Activated naive CD4-positive, alpha-beta T cell treated with anti-CD3 and anti-CD28 coated beads, Interleukin-2, amount 10 ng/mL, durations not matched to agents 7 days and 5 days (primary cell): ENCODE measurements at regions not wholly inside any gene's neighbourhood (a gene's known extent, or its start where the extent isn't known, plus 50 kb on each side); places are given as distances from the start of the nearest gene placed in this dataset.
"Not testable (repeated sequence)": the region's sequence is repeated elsewhere in the genome, so short reads cannot be mapped to it uniquely, and the experiment has no call there.

Experiments used
- CTCF ChIA-PET: fragments of 350-600 bp; sonication (Branson Sonifier 250); formaldehyde crosslinking; loops from one replicate; lab custom pipeline; 2021; ENCODE audit warnings: antibody characterized with exemption; lab: Charles Lee
- DNase-seq: peaks from one replicate; pipeline ENCODE4 v3.0.0-alpha.2; 2020
- H3K27ac Mint-ChIP-seq: one replicate; pipeline ENCODE4 v1.8.0; 2021; ENCODE audit warnings: mild to moderate bottlenecking, moderate library complexity, mixed read lengths
- H3K27me3 Mint-ChIP-seq: one replicate; pipeline ENCODE4 v1.8.0; 2021; ENCODE audit warnings: mild to moderate bottlenecking, mixed read lengths
- H3K36me3 Mint-ChIP-seq: one replicate; pipeline ENCODE4 v1.8.0; 2021; ENCODE audit warnings: mixed read lengths
- H3K4me1 Mint-ChIP-seq: one replicate; pipeline ENCODE4 v1.8.0; 2021; ENCODE audit warnings: mixed read lengths
- H3K4me3 Mint-ChIP-seq: one replicate; pipeline ENCODE4 v1.8.0; 2021; ENCODE audit warnings: mild to moderate bottlenecking, moderate library complexity, mixed read lengths
- H3K9me3 Mint-ChIP-seq: one replicate; pipeline ENCODE4 v1.8.0; 2021; ENCODE audit warnings: mixed read lengths

GRCh38 chr11:81839976-81840375 lies 893.7 kb downstream of the FAM181B start:
- no peak for DNase-seq
- Mint-ChIP-seq H3K36me3 (no peaks in the 10 kb centered on the region), H3K27me3 (no peaks in the 10 kb centered on the region), H3K4me1 (no peaks in the 10 kb centered on the region), H3K27ac (no peak overlapping the region), H3K4me3 (no peak overlapping the region), H3K9me3 (peaks cover 1% of the 10 kb centered on the region)
- CTCF ChIA-PET: no interaction called here

- DNase-seq: no peak
- Mint-ChIP-seq H3K4me3 (no peak overlapping the region), H3K27me3 (no peaks in the 10 kb centered on the region), H3K9me3 (peaks cover 1% of the 10 kb centered on the region), H3K36me3 (no peaks in the 10 kb centered on the region), H3K4me1 (no peaks in the 10 kb centered on the region), H3K27ac (no peak overlapping the region)
- CTCF ChIA-PET: no interaction called here
Measured at GRCh38 chr11:81839016-81839415, 894.6 kb downstream of the FAM181B start.

- no peak for DNase-seq
- no peak overlapping the region for H3K4me3 Mint-ChIP-seq
- CTCF ChIA-PET: no interaction called here
- peaks cover 14% of the 10 kb centered on the region for H3K9me3 Mint-ChIP-seq
- H3K4me1 Mint-ChIP-seq: no peaks in the 10 kb centered on the region
- H3K27ac Mint-ChIP-seq: no peak overlapping the region
- H3K27me3 Mint-ChIP-seq: no peaks in the 10 kb centered on the region
- no peaks in the 10 kb centered on the region for H3K36me3 Mint-ChIP-seq
Measured at GRCh38 chr11:81829976-81830375, 903.7 kb downstream of the FAM181B start.

- CTCF ChIA-PET: no interaction called here
- H3K36me3 Mint-ChIP-seq: no peaks in the 10 kb centered on the region
- no peaks in the 10 kb centered on the region for H3K9me3 Mint-ChIP-seq
- H3K4me1 Mint-ChIP-seq: no peaks in the 10 kb centered on the region
- H3K4me3 Mint-ChIP-seq: no peak overlapping the region
- H3K27me3 Mint-ChIP-seq: no peaks in the 10 kb centered on the region
- no peak overlapping the region for H3K27ac Mint-ChIP-seq
- no peak for DNase-seq
Measured at GRCh38 chr11:81825346-81825745, 908.3 kb downstream of the FAM181B start.

- Mint-ChIP-seq H3K36me3 (no peaks in the 10 kb centered on the region), H3K4me3 (no peak overlapping the region)
- CTCF ChIA-PET: no interaction called here
Measured at GRCh38 chr11:81819462-81819861, 914.2 kb downstream of the FAM181B start.

GRCh38 chr11:81804858-81805257 lies 928.8 kb downstream of the FAM181B start:
- no peaks in the 10 kb centered on the region for H3K9me3 Mint-ChIP-seq
- H3K27ac Mint-ChIP-seq: no peak overlapping the region
- no peak overlapping the region for H3K4me3 Mint-ChIP-seq
- CTCF ChIA-PET: no interaction called here
- no peaks in the 10 kb centered on the region for H3K4me1 Mint-ChIP-seq
- no peak for DNase-seq
- no peaks in the 10 kb centered on the region for H3K36me3 Mint-ChIP-seq
- no peaks in the 10 kb centered on the region for H3K27me3 Mint-ChIP-seq

More at GRCh38 chr11:81819462-81819861, 914.2 kb downstream of the FAM181B start:
- H3K4me1 Mint-ChIP-seq: no peaks in the 10 kb centered on the region
- no peaks in the 10 kb centered on the region for H3K27me3 Mint-ChIP-seq
- no peak overlapping the region for H3K27ac Mint-ChIP-seq
- DNase-seq: no peak
- H3K9me3 Mint-ChIP-seq: no peaks in the 10 kb centered on the region

- Mint-ChIP-seq H3K27ac (no peak overlapping the region), H3K4me3 (no peak overlapping the region), H3K27me3 (no peaks in the 10 kb centered on the region), H3K4me1 (no peaks in the 10 kb centered on the region), H3K36me3 (no peaks in the 10 kb centered on the region), H3K9me3 (no peaks in the 10 kb centered on the region)
- CTCF ChIA-PET: interaction anchor here (0.5 kb wide), 1 partner anchor 177 kb away, joined by 3 read pairs; no protein-coding TSS in a partner anchor
- no peak for DNase-seq
Measured at GRCh38 chr11:81802591-81802990, 931.1 kb downstream of the FAM181B start.

GRCh38 chr11:81792416-81792815 lies 941.2 kb downstream of the FAM181B start:
- Mint-ChIP-seq H3K4me3 (no peak overlapping the region), H3K9me3 (no peaks in the 10 kb centered on the region), H3K27me3 (no peaks in the 10 kb centered on the region), H3K27ac (no peak overlapping the region), H3K4me1 (peaks cover 6% of the 10 kb centered on the region), H3K36me3 (no peaks in the 10 kb centered on the region)
- CTCF ChIA-PET: no interaction called here
- no peak for DNase-seq

- Mint-ChIP-seq H3K36me3 (no peaks in the 10 kb centered on the region), H3K9me3 (no peaks in the 10 kb centered on the region), H3K27me3 (no peaks in the 10 kb centered on the region), H3K4me3 (no peak overlapping the region), H3K27ac (no peak overlapping the region), H3K4me1 (peaks cover 6% of the 10 kb centered on the region)
- DNase-seq: peak; percentile 23
- CTCF ChIA-PET: interaction anchor here (0.6 to 1.9 kb wide), 12 partner anchors 16 to 442 kb away, joined by 3 to 7 read pairs (median 4); no protein-coding TSS in a partner anchor
Measured at GRCh38 chr11:81787584-81788049, 946.0 kb downstream of the FAM181B start.

GRCh38 chr11:81772166-81772565 lies 961.5 kb downstream of the FAM181B start:
- no peak overlapping the region for H3K4me3 Mint-ChIP-seq
- no peaks in the 10 kb centered on the region for H3K4me1 Mint-ChIP-seq
- H3K36me3 Mint-ChIP-seq: no peaks in the 10 kb centered on the region
- CTCF ChIA-PET: interaction anchor here (1.5 kb wide), 1 partner anchor 9 kb away, joined by 4 read pairs; no protein-coding TSS in a partner anchor
- no peak overlapping the region for H3K27ac Mint-ChIP-seq
- no peaks in the 10 kb centered on the region for H3K9me3 Mint-ChIP-seq
- no peak for DNase-seq
- no peaks in the 10 kb centered on the region for H3K27me3 Mint-ChIP-seq

- H3K4me3 Mint-ChIP-seq, H3K36me3 Mint-ChIP-seq, DNase-seq, H3K9me3 Mint-ChIP-seq, H3K27me3 Mint-ChIP-seq, H3K4me1 Mint-ChIP-seq, H3K27ac Mint-ChIP-seq: not testable (repeated sequence)
- CTCF ChIA-PET: interaction anchor here (1.4 kb wide), 1 partner anchor 18 kb away, joined by 3 read pairs; no protein-coding TSS in a partner anchor
Measured at GRCh38 chr11:81769906-81770305, 963.8 kb downstream of the FAM181B start.

- no peaks in the 10 kb centered on the region for H3K9me3 Mint-ChIP-seq
- H3K27me3 Mint-ChIP-seq: peaks cover 6% of the 10 kb centered on the region
- CTCF ChIA-PET: no interaction called here
- H3K4me1 Mint-ChIP-seq: no peaks in the 10 kb centered on the region
- H3K27ac Mint-ChIP-seq: no peak overlapping the region
- no peak for DNase-seq
- no peak overlapping the region for H3K4me3 Mint-ChIP-seq
- no peaks in the 10 kb centered on the region for H3K36me3 Mint-ChIP-seq
Measured at GRCh38 chr11:81756864-81757595, 976.6 kb downstream of the FAM181B start.

- H3K4me1 Mint-ChIP-seq: no peaks in the 10 kb centered on the region
- H3K27ac Mint-ChIP-seq: no peak overlapping the region
- H3K27me3 Mint-ChIP-seq: peaks cover 3% of the 10 kb centered on the region
- CTCF ChIA-PET: no interaction called here
- H3K4me3 Mint-ChIP-seq: no peak overlapping the region
- no peak for DNase-seq
- H3K36me3 Mint-ChIP-seq: no peaks in the 10 kb centered on the region
- H3K9me3 Mint-ChIP-seq: no peaks in the 10 kb centered on the region
Measured at GRCh38 chr11:81749245-81749644, 984.4 kb downstream of the FAM181B start.

GRCh38 chr11:81744336-81745116 lies 989.1 kb downstream of the FAM181B start:
- Mint-ChIP-seq H3K9me3 (no peaks in the 10 kb centered on the region), H3K27ac (no peak overlapping the region)
- CTCF ChIA-PET: no interaction called here

More at GRCh38 chr11:81744336-81745116, 989.1 kb downstream of the FAM181B start:
- H3K27me3 Mint-ChIP-seq: peaks cover 3% of the 10 kb centered on the region
- H3K36me3 Mint-ChIP-seq: no peaks in the 10 kb centered on the region
- no peak for DNase-seq
- H3K4me1 Mint-ChIP-seq: no peaks in the 10 kb centered on the region
- H3K4me3 Mint-ChIP-seq: no peak overlapping the region
